ENCODE measurements at regions not wholly inside any gene's neighbourhood (a gene's known extent, or its start where the extent isn't known, plus 50 kb on each side); places are given as distances from the start of the nearest gene placed in this dataset.
"Not testable (repeated sequence)": the region's sequence is repeated elsewhere in the genome, so short reads cannot be mapped to it uniquely, and the experiment has no call there.

DNA sequence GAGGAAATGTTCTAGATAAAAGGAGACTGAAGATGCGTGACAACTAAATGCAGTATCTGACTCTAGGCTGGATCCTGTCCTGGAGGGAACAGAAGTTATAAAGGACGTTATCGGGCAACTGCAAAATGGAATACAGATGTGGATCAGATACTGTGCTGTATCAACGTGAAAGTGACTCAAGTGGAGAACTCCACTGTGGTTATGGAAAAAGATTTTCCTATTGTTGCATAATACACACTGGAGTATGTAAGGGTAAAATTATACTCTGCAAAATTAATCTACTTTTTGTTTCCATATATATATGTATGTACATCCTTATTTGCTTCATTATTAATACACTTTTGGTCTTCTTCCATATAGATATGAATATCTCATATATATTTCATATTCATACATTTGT, 654.0 kb downstream of the QKI start:
- ATAC-seq (no peak), DNase-seq (no peak)
- intact Hi-C loops (cut with DNase I): no loop called here

DNA sequence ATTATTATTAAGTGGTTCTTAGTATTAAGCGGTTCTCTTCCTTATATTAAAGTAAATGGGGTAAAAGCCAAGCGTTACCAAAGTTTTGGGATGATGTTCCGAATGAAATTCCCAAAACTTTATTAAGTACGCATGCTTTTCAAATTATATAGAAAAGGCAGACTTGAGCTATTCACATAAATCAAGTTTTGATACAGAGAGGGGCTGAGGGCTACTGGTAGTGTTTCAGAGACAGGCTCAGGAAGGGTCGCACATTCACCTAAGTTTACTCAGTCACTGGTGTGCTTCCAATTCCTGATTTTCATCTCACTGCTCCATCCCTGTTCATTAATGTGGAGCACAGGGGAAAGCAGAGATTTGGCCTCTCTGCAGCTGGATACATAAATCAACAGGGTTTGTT, 652.2 kb downstream of the QKI start:
- DNase-seq (no peak), ATAC-seq (no peak)
- intact Hi-C loops (cut with DNase I): no loop called here

DNA sequence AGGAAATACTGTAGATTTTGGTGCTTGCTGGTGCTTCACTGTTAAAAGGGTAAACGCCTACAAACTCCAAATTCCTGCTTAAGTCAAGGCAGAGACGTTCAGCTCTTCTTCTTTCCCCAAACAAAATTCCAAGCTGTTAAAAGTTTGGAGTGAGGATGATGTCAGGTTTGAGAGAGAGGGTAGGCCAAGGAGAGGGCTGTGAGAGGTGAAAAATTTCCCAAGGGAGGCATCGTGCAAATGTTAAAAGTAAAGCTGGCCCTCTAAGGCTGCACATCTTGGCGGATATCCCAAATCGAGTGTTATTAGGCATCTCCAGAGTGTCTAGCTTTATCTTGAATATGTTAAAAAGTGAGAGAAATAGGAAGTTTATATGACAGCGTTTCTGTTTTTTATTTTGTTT, 651.8 kb downstream of the QKI start:
- no peak for DNase-seq
- intact Hi-C loops (cut with DNase I): no loop called here
- ATAC-seq: no peak

DNA sequence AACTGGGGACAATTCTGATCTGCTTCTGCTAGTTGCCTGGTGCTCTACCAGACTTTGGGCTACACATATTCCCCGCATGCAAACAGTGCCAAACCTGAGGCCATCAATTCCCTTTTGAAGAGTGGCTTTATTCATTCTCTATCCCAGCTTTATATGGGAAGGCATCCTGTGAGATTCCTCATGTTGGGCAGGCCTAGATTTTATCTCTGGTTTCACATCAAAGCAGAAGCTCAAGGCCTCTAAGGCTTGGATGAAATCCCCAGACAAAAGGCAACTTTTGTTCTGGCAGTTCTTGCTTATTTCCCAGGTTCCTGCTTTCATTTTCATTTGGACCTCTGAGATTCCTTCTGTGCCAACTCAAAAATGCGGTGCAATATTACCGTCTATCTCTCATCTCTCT, 648.8 kb downstream of the QKI start:
- intact Hi-C loops (cut with DNase I): loop anchor here in 1 of 2 donors (2.0 kb wide), 1 partner anchor 25 kb away; no protein-coding TSS in a partner anchor
- ATAC-seq (no peak), DNase-seq (no peak)

DNA sequence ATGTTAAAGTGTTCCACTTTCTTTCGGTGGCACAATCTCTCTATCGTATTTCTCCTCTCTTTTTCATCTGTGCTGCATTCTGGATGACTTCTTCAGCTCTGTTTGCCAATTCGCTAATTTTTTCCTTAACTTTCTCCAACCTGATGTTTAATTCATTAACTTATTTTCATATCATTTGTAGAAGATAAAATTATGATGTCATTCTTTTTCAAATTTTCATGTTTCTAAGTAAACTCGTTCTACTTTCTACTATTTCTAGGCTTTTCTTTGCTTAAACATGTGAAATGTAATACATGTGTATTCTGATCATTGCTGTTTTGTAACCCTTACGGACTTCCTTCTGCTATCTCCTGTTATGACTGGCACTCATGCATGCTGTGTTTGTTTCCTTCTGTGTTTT, 648.4 kb downstream of the QKI start:
- DNase-seq (no peak), ATAC-seq (no peak)
- intact Hi-C loops (cut with DNase I): loop anchor here in 1 of 2 donors (2.0 kb wide), 1 partner anchor 24 kb away; no protein-coding TSS in a partner anchor

DNA sequence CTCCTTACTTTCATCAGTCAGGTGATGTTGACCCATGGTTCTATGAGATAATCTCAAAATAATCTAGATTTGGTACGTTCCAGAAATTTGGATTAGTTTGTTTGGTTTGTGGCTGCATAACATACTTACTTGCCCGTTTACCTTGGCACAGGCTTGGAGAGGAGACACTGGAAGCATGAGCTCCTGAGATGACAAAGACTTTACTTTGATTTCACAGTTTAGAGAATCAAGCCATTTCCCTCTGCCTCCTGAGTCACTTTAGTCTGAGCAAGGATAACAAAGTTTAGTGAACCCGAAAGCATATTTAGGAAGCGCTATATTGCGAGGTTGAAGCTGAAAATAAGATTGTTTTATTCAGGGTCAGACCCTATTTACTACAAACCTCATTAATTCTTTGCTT, 643.4 kb downstream of the QKI start:
- DNase-seq: no peak
- intact Hi-C loops (cut with DNase I): no loop called here

DNA sequence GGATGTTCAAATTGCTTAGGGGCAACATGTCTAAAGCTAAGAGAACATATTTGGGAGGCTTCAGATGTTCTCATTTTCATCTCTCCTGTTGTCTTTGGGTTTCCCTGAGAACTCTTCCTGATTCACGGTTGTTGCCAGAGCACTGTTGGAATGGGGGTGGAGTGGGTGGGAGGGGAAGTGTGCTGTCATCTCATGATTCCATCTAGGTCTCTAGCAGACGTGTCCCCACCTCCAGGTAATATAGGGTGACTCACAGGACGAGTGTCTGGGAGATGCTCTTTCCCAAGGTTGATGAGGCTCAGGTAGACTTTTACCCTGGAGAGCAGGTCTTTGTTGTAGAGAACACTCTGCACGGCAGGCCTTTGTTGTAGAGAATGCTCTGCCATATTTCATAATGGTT, 636.9 kb downstream of the QKI start:
- intact Hi-C loops (cut with DNase I): no loop called here
- ATAC-seq: no peak
- DNase-seq: no peak

More for the DNA sequence above, 643.4 kb downstream of the QKI start:
- no peak for ATAC-seq

DNA sequence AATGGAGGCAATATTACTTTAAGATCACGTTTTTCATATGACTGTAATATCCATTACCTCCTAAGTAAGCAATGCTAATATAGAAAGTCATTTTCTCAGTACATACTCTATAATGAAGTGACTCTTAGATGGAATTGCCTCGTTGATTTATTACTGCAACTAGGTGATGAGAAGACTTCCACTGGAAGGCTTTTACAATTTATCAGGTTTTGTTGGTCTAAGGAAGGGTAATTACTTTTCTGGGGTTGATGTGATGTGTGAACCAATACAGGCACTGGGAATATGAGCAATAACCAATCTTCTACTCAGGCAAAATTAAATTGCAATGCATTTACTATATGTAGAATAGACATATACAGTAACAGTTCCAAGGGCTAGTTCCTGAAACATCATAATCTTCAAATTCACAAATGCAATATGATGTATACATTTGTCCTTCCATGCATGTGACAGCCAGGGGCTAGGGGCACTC, 635.0 kb downstream of the QKI start:
- intact Hi-C loops (cut with DNase I): no loop called here
- no peak for DNase-seq
- ATAC-seq: no peak

DNA sequence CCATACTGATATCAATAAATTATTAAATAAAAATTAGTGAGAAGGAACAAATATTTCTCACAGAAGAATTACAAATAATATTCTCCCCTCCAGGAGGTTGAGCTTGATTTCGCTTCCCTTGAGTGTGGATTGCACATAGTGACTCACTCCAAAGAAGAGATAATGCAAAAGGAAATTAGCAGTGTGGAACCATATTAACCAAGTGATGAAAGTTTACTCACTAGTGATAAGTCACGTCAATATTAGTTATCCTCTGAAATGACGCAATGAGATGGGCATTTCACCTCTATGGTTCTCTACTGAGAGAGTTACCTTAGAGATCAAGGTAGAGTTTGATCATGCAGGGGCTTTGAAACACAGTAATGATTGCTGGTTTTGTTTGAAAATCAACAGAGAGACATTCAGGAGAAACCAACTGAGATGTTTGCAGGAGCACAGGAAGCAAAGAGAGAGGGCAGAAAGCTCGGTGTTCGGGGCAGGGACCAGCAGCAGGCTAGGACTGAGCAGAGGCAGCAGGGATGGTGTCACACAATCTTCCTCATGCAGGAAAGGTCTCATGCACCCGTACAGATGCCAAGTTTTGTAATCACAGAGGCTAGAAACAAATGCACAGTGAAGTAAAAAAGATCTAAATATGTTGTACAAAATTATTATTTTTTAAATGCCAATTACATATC, 634.5 kb downstream of the QKI start:
- no peak for DNase-seq
- peak in 1 of 2 donors; percentile 97 for ATAC-seq
- intact Hi-C loops (cut with DNase I): no loop called here

DNA sequence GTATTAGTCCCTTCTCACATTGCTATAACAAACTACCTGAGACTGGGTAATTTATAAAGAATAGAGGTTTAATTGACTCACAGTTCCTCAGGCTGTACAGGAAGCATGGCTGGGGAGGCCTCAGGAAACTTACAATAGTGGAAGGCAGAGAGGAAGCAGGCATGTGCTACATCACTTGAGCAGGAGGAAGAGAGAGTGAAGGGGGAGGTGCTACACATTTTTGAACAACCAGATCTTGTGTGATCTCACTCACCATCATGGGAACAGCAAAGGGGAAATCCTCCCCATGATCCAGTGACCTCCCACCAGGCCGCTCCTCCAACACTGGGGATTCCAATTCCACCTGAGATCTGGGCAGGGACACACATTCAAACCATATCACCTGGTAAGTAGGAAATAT, 630.6 kb downstream of the QKI start:
- intact Hi-C loops (cut with DNase I): no loop called here
- DNase-seq: no peak

DNA sequence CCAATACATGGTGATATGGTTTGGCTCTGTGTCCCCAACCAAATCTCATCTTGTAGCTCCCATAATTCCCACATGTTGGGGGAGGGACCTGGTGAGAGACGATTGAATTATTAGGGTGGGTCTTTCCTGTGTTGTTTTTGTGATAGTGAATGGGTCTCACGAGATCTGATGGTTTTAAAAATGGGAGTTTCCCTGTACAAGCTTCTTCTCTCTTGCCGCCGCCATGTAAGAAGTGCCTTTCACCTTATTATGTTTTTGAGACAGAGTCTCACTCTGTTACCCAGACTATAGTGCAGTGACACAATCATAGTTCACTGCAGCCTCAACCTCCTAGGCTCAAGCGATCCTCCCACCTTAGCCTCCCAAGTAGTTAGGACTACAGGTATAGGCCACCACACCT, 629.1 kb downstream of the QKI start:
- ATAC-seq; intact Hi-C loops (cut with DNase I); DNase-seq: not testable (repeated sequence)

More for the DNA sequence above, 630.6 kb downstream of the QKI start:
- no peak for ATAC-seq

DNA sequence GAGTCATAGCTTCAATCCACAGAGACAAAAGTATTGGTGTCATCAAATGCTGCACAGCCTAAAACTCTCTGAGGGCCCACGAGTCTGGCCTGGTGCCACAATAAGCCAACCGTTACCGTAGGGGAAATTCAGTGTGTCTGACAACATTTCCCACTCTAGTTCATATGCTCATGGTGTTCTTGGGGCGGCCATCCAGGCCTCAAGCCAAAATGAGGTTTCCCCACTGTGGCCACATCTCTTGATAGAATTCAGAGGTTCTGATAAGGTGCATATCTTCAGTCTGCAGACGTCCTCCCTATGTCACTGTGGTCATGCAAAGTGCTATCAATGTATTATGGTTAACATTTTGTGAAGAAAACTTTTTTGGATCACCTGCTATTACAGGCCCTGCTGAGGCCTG, 627.7 kb downstream of the QKI start:
- intact Hi-C loops (cut with DNase I): no loop called here
- ATAC-seq (peak in 1 of 2 donors; percentile 12), DNase-seq (no peak)

DNA sequence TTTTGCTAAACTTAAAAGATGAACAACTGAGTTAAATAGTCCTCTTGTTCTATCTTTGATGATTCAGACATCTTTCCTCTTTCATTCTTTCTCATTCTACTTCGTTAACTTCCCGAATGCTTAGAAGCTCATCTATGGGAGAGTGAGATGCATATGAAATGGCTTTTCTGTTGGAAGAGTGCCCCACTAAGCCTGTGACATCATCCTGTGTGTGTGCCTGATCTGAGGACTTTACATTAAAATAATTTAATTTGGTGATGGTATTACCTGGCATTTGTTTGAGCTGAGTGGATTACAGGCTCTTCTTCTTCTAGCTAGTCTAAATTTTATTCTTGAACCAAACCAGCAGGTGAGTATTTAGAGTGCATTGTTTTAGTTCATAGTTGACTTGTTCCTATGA, 626.5 kb downstream of the QKI start:
- ATAC-seq (no peak), DNase-seq (no peak)
- intact Hi-C loops (cut with DNase I): no loop called here

DNA sequence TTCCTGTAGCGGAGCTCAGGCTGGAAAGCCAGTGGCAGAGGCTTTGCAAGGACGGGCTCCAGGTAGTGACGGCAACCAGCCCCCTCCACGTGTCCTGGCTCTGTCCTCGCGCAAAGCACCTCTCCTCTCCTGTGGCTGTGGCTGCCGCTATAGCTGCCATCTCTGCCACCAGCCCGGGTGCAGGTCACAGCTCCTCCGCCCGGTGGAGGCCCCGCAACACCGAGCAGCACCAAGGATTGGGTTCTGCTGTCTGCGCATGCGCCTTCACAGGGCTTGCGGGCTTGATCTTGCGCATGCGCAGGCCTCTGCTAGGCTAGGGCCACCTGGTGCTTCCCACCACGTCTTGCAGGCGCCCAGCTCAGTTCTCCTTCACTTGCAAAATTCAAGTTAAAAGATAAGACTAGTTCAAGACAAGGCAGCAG, 625.4 kb downstream of the QKI start:
- DNase-seq: peak; percentile 45
- ATAC-seq: peak; percentile 31 to 65
- intact Hi-C loops (cut with DNase I): loop anchor here in 1 of 2 donors (2.0 kb wide), 1 partner anchor 23 kb away; no protein-coding TSS in a partner anchor

DNA sequence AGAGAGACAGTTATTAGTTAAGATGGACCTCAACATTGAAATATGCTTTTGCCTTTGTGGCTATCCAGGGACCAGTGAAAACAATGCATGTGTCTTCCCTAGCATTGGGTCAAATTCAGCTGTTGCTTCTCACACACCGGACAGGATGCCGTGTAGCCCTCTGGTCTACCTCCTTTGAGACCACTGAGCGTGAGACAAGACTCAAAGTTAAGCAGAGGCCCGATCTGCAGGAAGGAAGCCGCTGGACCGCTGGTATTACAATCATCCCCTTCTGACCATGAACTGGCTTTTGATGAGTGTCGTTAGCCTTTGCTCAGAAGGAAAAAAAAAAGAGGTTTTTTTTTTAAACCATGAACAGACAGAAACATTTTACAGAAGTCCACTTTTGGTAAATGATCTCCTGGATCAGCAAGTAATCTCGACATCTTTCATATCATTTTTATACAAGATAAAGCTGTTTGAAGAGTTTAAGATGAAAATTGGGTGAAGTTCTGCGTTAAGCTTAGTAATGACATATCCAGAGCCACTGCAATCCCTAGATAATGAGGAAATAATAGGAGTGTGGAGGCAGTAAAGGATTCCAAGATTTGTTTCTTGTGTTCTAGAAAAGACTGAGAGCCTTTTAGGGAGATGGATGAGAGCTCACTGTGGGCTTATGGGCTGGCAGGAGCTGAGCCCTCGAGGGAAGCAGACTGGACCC, 622.8 kb downstream of the QKI start:
- DNase-seq (no peak), ATAC-seq (no peak)
- intact Hi-C loops (cut with DNase I): no loop called here

DNA sequence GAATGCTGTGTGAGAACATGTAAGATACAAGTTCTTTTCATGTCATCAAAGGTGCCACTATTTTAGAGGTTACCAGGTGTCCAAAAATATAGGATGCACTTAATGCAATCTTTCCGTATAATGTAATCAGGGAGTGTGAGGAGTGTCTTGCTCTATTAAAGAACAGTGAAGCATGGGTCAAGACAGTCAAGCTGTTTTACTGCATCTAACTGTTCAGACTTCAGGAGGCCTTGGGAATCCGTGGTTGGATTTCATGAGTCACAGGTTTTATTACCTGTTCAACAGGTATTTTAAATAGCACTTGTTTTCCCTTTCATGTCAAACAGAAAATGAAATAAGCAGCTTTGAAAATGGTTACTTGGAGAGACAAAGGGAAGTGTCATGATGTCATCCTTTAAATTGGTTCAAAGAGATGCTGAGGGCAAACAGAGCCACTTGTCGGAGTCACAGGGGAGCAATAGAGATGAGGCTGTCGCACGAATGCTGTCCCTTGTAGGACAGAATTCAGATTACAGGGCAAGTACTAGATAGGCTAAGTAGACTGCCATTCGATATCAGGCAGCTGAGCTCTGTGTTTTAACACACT, 621.5 kb downstream of the QKI start:
- DNase-seq (no peak), ATAC-seq (no peak)
- intact Hi-C loops (cut with DNase I): no loop called here

DNA sequence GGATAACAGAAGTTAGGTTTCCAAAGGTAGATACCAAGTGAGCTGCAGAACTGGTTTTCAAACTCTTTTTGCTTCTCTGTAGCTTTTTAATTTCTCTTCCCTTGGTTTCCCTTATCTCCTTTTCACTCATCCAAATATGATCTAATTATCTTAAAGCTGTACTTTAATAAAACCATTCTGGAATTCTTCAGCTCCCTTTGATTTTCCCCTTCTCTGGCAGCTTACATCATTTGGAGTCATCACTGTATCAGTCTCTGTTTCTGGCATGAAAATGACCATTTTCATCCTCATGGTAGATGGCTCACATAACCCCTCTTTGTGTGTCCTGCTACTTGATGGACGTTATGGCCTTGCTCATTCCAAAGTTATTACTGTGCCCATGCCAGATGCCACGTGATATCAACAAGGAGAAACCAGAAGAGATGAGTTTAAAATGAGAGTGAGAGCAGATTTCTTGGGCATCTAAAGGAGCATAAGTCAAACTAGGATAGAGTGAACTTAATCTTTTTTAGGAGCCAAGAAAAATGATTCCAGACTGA, 620.2 kb downstream of the QKI start:
- peak in 1 of 2 donors; percentile 53 for ATAC-seq
- intact Hi-C loops (cut with DNase I): no loop called here

DNA sequence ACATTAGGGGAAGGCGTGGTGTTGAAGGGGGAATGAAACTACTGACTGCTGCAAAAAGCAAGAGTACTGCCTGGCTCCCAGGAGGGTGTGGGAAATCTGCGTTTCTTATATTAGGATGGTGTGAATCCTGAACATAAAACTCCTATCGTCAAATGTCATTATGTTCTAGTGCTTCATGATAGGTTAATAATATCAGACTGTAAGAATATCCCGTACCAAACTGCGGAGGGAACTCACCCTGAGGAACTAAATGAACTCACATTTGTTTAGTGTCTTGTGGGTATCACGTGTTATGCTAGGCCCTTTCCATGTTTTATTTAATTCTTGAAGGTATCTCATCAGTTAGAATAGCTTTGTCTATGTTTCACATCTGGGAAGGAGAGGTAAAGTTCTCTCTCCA, 610.7 kb downstream of the QKI start:
- DNase-seq (no peak), ATAC-seq (no peak)
- intact Hi-C loops (cut with DNase I): no loop called here

More for the DNA sequence above, 620.2 kb downstream of the QKI start:
- DNase-seq: no peak

DNA sequence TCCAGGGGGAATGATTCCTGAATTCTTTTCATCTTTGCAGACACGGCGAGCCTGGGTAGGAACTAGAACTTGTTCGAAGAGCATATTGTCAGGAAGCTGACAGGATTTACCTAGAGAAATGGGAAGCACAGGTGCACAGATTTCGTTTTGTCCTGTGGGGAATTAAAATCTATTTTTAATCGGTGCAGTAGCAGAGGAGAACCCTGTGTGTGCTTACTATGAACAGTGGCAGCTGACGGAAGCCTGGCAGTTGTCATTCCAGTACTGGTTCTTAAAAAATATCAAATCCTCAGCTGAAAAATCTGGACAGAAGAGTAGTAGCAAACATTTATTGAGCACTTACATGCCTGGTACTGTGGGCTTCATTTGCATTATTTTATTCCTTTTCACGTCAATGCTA, 609.0 kb downstream of the QKI start:
- DNase-seq (no peak), ATAC-seq (no peak)
- intact Hi-C loops (cut with DNase I): no loop called here

DNA sequence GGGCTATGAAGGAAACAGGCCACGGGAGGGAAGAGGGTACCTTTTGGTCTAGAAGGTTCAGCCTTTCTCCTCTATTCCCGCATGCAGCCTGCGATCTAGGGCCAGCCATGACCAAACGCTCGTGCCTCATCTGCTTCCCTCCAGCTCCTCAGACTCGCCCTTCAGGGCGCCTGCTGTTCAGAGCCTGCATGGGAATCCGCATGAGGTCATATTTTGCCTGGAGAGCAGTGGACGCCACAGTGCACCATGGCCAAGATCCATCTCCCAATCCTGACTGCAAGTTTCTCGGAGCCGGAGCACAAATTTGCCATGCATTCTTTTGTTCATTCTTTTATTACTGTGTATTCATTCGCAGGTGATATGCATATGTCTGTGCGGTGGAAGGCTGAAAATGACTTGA, 608.1 kb downstream of the QKI start:
- DNase-seq: no peak
- ATAC-seq: peak; percentile 45 to 47

More for the DNA sequence above, 608.1 kb downstream of the QKI start:
- intact Hi-C loops (cut with DNase I): no loop called here
